ENCODE measurements at regions not wholly inside any gene's neighbourhood (a gene's known extent, or its start where the extent isn't known, plus 50 kb on each side); places are given as distances from the start of the nearest gene placed in this dataset.

DNA sequence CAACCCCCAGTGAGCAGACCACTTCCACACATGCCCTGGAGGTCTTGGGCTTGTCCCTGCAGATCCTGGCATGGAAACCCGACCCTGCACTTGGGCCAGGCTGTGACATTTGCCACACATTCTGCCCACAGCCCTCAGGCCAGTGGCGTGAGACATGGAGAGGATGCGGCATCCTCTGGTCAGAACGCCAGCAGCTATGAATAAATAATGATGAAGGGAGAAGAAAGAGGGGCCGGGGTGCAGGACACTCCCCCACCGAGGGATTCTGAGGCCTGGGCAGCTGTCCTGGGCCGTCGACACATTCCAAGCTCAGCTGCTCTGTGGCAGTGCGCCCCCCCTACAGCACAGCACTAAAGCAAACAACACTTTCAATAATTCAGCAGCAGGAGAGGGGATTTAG is 148.8 kb downstream of the ENGASE start:
- Histone ChIP-seq H3K27ac (no peak overlapping the region), H3K9me3 (no peaks in the 10 kb centered on the region), H3K4me1 (peaks cover 22% of the 10 kb centered on the region), H3K4me2 (no peak overlapping the region), H3K4me3 (no peak overlapping the region)
- ChIA-PET CTCF (interaction anchor here (1.2 to 1.5 kb wide), 2 partner anchors 165 to 169 kb away, joined by 4 to 6 read pairs; no protein-coding TSS in a partner anchor), POLR2A (no interaction called here)
- DNase-seq (ENCODE audit: low read depth in 1 of 2, low spot score in 1 of 2): no peak
- ATAC-seq: no peak
- 74% methylated on average over 8 of the region's 9 CpGs for WGBS (ENCODE audit: missing lambda C conversion rate)
- FAIRE-seq: no peak
- TF ChIP-seq, protein P1, sequence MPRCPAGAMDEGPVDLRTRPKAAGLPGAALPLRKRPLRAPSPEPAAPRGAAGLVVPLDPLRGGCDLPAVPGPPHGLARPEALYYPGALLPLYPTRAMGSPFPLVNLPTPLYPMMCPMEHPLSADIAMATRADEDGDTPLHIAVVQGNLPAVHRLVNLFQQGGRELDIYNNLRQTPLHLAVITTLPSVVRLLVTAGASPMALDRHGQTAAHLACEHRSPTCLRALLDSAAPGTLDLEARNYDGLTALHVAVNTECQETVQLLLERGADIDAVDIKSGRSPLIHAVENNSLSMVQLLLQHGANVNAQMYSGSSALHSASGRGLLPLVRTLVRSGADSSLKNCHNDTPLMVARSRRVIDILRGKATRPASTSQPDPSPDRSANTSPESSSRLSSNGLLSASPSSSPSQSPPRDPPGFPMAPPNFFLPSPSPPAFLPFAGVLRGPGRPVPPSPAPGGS (IDR thresholded peaks at IDR 0.05): no peak
- TF ChIP-seq HOXA7 (CRISPR knock-in tag; IDR thresholded peaks at IDR 0.05) (no peak), EHMT2 (IDR thresholded peaks at IDR 0.05; ENCODE audit: low read depth) (no peak), HDAC2 (IDR thresholded peaks at IDR 0.05) (no peak), RCOR1 (IDR thresholded peaks at IDR 0.05; ENCODE audit: low read depth, low read length) (no peak), NFE2L2 (conservative IDR thresholded peaks at IDR 0.05; ENCODE audit: low read length) (no peak), NR3C1 (IDR thresholded peaks at IDR 0.05) (no peak), CHD4 (IDR thresholded peaks at IDR 0.05; ENCODE audit: borderline replicate concordance) (no peak)

DNA sequence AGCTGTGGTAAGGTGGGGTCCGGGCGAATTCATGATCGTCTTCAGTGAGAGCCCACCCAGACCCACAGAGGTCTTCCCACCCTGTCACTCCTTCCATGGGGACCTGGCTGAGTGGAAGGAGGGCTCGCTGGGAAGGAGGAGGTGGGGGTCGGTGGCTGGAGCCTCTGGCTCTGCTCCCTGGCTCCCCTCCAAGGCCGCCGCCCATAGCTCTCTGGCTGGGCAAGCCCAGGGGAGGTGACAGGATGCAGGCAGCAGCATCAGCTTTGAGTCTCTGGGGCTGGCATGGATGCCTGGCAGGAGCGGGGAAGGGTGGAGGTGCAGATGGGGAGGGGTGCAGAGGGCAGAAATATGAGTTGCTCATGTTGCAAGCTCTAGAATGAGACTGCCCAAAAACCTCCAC is 147.0 kb downstream of the ENGASE start:
- 57% methylated on average over 5 of the region's 8 CpGs for WGBS (ENCODE audit: missing lambda C conversion rate)
- ChIA-PET CTCF (interaction anchor here (1.0 to 1.4 kb wide), 3 partner anchors 167 to 391 kb away, joined by 3 to 5 read pairs (median 5); no protein-coding TSS in a partner anchor), POLR2A (no interaction called here)

DNA sequence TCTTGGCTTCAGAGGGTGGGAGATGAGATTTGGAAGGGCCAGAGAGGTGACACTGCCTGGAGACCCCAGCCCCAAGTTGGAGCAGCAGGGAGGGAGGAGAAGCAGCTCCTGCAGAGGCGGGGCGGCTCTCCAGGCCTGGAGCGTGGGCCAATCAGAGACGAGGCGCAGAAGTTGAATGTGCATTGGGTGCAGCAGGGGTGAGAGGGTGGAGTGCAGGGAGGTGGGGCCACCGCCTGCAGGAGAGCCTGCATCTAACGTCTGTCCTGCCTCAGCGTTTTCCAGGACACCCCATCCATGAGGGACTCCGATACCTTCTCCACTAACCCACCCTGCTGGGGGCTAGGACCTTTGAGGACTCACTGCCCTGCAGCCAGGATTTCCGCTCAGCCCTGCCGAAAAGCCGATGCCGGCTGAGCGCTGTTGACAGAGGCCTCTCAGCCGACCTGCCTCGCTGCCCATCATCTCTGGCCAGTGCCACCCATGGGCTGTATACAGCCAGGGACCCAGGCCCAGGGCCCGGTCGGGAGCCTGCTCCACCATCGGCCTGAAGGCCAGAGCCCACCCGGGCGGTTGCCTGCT is 146.2 kb downstream of the ENGASE start:
- CTCF ChIA-PET: no interaction called here
- FAIRE-seq (no peak), DNase-seq (ENCODE audit: low read depth in 1 of 2, low spot score in 1 of 2) (no peak), ATAC-seq (no peak)
- TF ChIP-seq KDM5A (IDR thresholded peaks at IDR 0.05): no peak
- TF ChIP-seq POLR2AphosphoS2 (conservative IDR thresholded peaks at IDR 0.05; ENCODE audit: low read length): no peak
- TF ChIP-seq, protein P1 (IDR thresholded peaks at IDR 0.05): no peak
- no peak for TF ChIP-seq HOXA7 (CRISPR knock-in tag; IDR thresholded peaks at IDR 0.05)
- H3K4me3 ChIP-seq: no peak overlapping the region
- peaks cover 18% of the 10 kb centered on the region for H3K4me1 ChIP-seq
- 86% methylated on average over 21 of the region's 21 CpGs for WGBS (ENCODE audit: missing lambda C conversion rate)
- H3K27ac ChIP-seq: no peak overlapping the region
- H3K9me3 ChIP-seq: no peaks in the 10 kb centered on the region
- POLR2A ChIA-PET: no interaction called here
- H3K4me2 ChIP-seq: no peak overlapping the region

More for the DNA sequence above, 147.0 kb downstream of the ENGASE start:
- TF ChIP-seq CBX8 (IDR thresholded peaks at IDR 0.05): no peak
- no peak for TF ChIP-seq CBX2 (IDR thresholded peaks at IDR 0.05; ENCODE audit: borderline replicate concordance, low read depth)
- TF ChIP-seq, protein P2, sequence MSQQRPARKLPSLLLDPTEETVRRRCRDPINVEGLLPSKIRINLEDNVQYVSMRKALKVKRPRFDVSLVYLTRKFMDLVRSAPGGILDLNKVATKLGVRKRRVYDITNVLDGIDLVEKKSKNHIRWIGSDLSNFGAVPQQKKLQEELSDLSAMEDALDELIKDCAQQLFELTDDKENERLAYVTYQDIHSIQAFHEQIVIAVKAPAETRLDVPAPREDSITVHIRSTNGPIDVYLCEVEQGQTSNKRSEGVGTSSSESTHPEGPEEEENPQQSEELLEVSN (IDR thresholded peaks at IDR 0.05; ENCODE audit: borderline replicate concordance, low read depth): no peak
- no peak for TF ChIP-seq MYC (IDR thresholded peaks at IDR 0.05; ENCODE audit: borderline replicate concordance, low read length)
- TF ChIP-seq EP300 (IDR thresholded peaks at IDR 0.05): no peak
- TF ChIP-seq HOXB13 (CRISPR knock-in tag; IDR thresholded peaks at IDR 0.05; ENCODE audit: low read depth): no peak
- TF ChIP-seq CHD4 (IDR thresholded peaks at IDR 0.05; ENCODE audit: borderline replicate concordance): no peak
- no peak for TF ChIP-seq RCOR1 (IDR thresholded peaks at IDR 0.05; ENCODE audit: low read depth, low read length)
- TF ChIP-seq SREBF2 (IDR thresholded peaks at IDR 0.05): no peak
- TF ChIP-seq JUN (IDR thresholded peaks at IDR 0.05): no peak
- no peak for TF ChIP-seq CHD2 (IDR thresholded peaks at IDR 0.05; ENCODE audit: low read length, partially characterized antibody)
- TF ChIP-seq TP53 (CRISPR knock-in tag; IDR thresholded peaks at IDR 0.05): no peak
- TF ChIP-seq HDAC2 (IDR thresholded peaks at IDR 0.05): no peak
- TF ChIP-seq ZFP36 (IDR thresholded peaks at IDR 0.05; ENCODE audit: borderline replicate concordance, partially characterized antibody): no peak
- TF ChIP-seq PHF8 (IDR thresholded peaks at IDR 0.05; ENCODE audit: borderline replicate concordance, low read depth): no peak
- no peak for TF ChIP-seq ESRRA (IDR thresholded peaks at IDR 0.05; ENCODE audit: borderline replicate concordance, low read length)
- TF ChIP-seq, protein P3, sequence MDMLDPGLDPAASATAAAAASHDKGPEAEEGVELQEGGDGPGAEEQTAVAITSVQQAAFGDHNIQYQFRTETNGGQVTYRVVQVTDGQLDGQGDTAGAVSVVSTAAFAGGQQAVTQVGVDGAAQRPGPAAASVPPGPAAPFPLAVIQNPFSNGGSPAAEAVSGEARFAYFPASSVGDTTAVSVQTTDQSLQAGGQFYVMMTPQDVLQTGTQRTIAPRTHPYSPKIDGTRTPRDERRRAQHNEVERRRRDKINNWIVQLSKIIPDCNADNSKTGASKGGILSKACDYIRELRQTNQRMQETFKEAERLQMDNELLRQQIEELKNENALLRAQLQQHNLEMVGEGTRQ (IDR thresholded peaks at IDR 0.05): no peak
- DNase-seq (ENCODE audit: low read depth in 1 of 2, low spot score in 1 of 2): no peak
- FAIRE-seq: no peak
- H3K27ac ChIP-seq: no peak overlapping the region
- H3K4me2 ChIP-seq: no peak overlapping the region
- no peak overlapping the region for H3K4me3 ChIP-seq
- no peaks in the 10 kb centered on the region for H3K9me3 ChIP-seq
- no peak for ATAC-seq
- H3K4me1 ChIP-seq: peaks cover 18% of the 10 kb centered on the region

Measured in A549 (cell line).